Posterior cingulate gyrus (tissue), 11 donors: ENCODE measurements at regions not wholly inside any gene's neighbourhood (a gene's known extent, or its start where the extent isn't known, plus 50 kb on each side); places are given as distances from the start of the nearest gene placed in this dataset.
A peak's percentile ranks its signal among the peaks of the same experiment; 100 is the strongest.
"Not testable (repeated sequence)": the region's sequence is repeated elsewhere in the genome, so short reads cannot be mapped to it uniquely, and the experiment has no call there.

Experiments used
- DNase-seq, 10 donors: peaks; one replicate each; pipeline versions ENCODE4 v3.0.0 to v3.0.0-alpha.2; 2020 to 2021; ENCODE audit warnings: mixed read lengths in 3 of 10
- intact Hi-C: fragments of 100-400 bp; cut with DNase I; formaldehyde crosslinking; loops from one replicate; pipeline ENCODE4 v1.15.1; 2023

- intact Hi-C loops, result no loop called here
- DNase-seq, result no peak
Measured at GRCh38 chr18:49731860-49732311, 81.4 kb downstream of the ACAA2 start.

DNA sequence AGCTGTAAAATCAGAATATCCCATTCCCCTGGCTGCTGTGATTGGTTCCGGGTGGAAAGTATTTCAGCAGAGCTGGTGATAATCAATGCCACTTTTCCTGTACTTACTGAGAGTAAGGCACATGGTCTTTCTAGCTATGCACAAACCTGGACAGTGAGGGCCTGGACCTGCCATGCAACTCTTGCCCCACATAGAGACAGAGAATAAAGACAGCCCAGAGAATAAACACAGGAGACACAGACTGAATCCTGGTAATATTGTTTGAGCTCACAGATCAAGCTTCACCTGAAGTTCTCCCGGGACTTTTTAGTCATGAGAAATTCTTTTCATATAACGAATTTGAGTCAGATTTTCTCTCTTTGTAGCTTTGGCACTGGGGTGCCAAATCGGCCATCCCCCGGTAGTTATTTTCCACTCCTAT, 81.9 kb downstream of the ACAA2 start:
- intact Hi-C loops, result no loop called here
- no peak for DNase-seq

GRCh38 chr18:49730951-49731391, 82.4 kb downstream of the ACAA2 start:
- intact Hi-C loops, result no loop called here

GRCh38 chr18:49728542-49728941, 84.8 kb downstream of the ACAA2 start:
- intact Hi-C loops, result loop anchor here (10.0 kb wide), 1 partner anchor 164 kb away; the partner anchor contains the start of gene LIPG
- DNase-seq, result peak in 6 of 10 donors; percentile 14 to 85 (median 36)

More at GRCh38 chr18:49730951-49731391, 82.4 kb downstream of the ACAA2 start:
- no peak for DNase-seq

GRCh38 chr18:49727816-49728215, 85.5 kb downstream of the ACAA2 start:
- DNase-seq, result no peak
- intact Hi-C loops, result loop anchor here (10.0 kb wide), 1 partner anchor 163 kb away; the partner anchor contains the start of gene LIPG

DNA sequence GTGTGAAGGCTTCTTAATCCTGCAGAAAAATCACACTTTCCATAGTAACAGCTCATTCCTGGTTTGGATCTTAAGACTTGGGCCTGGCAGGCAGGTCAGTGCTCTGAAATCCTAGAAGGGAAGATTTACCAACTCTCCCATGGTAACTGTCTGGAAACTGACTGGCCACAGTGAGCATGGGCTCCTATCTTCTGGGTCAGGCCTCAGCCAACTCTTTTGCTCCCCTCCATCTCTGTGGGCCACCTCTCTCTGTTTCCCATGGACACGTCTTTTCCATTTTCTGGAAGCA, 86.7 kb downstream of the ACAA2 start:
- intact Hi-C loops, result loop anchor here (10.0 kb wide), 1 partner anchor 162 kb away; the partner anchor contains the start of gene LIPG
- DNase-seq, result no peak

GRCh38 chr18:49725809-49726674, 87.3 kb downstream of the ACAA2 start:
- DNase-seq, result no peak
- intact Hi-C loops, result loop anchor here (10.0 kb wide), 1 partner anchor 161 kb away; the partner anchor contains the start of gene LIPG

- no peak for DNase-seq
- intact Hi-C loops, result loop anchor here (10.0 kb wide), 1 partner anchor 159 kb away; the partner anchor contains the start of gene LIPG
Measured at GRCh38 chr18:49723648-49724180, 89.6 kb downstream of the ACAA2 start.

- no peak for DNase-seq
- intact Hi-C loops, result loop anchor here (10.0 kb wide), 1 partner anchor 158 kb away; the partner anchor contains the start of gene LIPG
Measured at GRCh38 chr18:49722477-49722876, 90.9 kb downstream of the ACAA2 start.

DNA sequence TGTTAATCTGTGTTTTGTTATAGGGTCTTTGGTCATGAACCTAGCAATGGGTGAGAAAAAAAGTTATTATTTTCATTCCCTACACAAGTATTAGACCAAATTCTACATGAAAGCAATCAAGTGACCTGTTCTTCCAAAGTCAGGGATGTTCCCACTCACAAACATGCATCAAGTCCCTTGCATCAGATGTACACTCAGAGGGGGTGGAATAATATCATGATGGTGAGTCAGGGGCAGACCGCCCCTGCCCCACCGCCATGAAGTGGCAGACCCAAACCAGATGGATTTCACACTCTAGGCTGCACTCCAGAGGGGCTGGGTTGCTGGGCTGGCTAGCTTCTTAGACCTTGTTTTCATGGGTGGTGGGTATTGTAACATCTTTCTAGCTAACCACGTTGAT, 91.4 kb downstream of the ACAA2 start:
- intact Hi-C loops, result loop anchor here (10.0 kb wide), 1 partner anchor 157 kb away; the partner anchor contains the start of gene LIPG
- no peak for DNase-seq

DNA sequence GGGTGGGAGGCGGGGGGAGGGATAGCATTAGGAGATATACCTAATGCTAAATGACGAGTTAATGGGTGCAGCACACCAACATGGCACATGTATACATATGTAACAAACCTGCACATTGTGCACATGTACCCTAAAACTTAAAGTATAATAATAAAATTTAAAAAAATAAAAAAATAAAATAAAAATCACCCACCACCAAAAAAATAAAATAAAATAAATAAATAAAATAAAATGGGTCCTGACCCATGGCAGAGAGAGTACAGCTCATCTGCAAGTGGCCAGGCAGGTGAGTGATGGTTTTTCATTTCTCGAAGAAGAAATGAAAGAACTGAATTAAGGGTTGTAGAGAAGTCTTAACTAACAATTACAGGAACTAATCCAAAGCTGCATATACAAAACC, 92.4 kb downstream of the ACAA2 start:
- intact Hi-C loops, result loop anchor here (10.0 kb wide), 1 partner anchor 156 kb away; the partner anchor contains the start of gene LIPG
- DNase-seq, result not testable (repeated sequence)

DNA sequence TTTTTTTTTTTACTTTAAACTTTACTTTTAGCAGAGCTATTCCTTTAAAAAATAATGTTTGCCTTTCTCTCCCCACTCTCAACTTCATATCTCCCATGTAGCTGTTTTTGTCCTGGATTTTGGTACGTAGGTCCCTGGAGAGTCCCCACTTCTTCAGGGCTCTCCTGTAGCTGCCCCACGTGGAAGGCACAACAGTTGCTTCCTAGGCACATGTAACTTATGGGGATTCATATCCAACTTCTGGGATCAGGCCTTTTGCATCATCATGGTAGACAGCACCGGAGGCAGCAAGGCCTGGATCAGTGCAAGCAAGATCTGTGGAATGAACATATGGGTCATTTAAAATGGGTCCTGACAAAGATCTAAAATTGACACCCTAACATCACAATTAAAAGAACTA, 95.7 kb downstream of the ACAA2 start:
- intact Hi-C loops, result no loop called here
- no peak for DNase-seq

DNA sequence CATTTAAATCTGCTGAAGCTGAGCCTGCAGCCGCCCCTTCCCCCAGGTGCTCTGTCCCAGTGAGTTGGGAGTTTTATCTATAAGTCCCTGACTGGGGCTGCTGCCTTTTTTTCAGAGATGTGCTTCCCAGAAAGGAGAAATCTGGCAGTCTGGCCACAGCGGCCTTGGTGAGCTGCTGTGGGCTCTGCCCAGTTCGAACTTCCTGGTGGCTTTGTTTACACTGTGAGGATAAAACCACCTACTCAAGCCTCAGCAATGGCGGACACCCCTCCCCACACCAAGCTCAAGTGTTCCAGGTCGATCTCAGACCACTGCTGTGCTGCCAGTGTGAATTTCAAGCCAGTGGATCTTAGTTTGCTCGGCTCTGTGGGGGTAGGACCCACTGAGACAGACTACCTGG, 97.3 kb downstream of the ACAA2 start:
- peak in 1 of 10 donors; percentile 55 for DNase-seq
- intact Hi-C loops, result no loop called here

GRCh38 chr18:49709347-49709690, 104.0 kb downstream of the ACAA2 start:
- intact Hi-C loops, result no loop called here

GRCh38 chr18:49708662-49709346, 104.5 kb downstream of the ACAA2 start:
- DNase-seq, result no peak
- intact Hi-C loops, result no loop called here

More at GRCh38 chr18:49709347-49709690, 104.0 kb downstream of the ACAA2 start:
- no peak for DNase-seq

DNA sequence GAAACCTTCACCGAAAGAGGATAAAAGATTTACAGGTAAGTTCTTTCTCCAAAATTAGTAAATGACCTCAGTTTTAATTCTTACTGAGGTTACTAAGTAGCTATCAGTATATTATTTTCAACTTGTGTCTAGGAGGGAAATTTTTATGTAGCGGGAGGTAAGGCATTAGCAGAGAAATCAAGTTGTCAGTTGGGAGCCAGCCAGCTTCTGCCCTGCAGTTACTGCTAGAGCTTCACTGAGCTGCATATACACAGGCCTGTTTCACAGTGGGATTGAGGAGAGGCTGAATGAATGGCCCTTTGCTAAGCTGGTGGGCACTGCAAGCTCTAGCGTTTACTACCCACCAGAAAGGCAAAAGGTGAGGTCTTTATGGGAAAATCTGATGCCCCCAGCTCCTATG, 105.7 kb downstream of the ACAA2 start:
- intact Hi-C loops, result no loop called here
- DNase-seq, result no peak

- intact Hi-C loops, result no loop called here
- DNase-seq, result peak in 1 of 10 donors; percentile 51
Measured at GRCh38 chr18:49704334-49704733, 109.0 kb downstream of the ACAA2 start.

DNA sequence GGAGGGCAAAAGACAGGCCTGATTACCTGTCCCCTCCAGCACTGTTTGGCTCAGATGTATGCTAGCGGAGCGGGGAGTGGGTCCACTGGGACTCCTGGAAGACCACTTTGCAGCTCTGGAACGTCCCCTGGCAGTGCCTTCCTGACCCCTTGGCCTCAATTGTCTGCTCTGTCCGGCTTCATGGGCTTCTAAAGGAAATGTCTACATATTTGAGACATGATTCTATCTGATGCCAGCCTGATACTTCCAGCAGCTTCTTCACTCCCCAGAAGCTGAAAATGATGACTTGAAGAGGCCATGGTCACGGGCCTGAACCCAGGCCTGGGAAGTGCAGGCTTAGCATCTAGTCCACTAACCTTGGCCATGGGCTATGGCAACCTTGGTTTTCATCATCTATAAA, 112.1 kb downstream of the ACAA2 start:
- intact Hi-C loops, result no loop called here
- no peak for DNase-seq

DNA sequence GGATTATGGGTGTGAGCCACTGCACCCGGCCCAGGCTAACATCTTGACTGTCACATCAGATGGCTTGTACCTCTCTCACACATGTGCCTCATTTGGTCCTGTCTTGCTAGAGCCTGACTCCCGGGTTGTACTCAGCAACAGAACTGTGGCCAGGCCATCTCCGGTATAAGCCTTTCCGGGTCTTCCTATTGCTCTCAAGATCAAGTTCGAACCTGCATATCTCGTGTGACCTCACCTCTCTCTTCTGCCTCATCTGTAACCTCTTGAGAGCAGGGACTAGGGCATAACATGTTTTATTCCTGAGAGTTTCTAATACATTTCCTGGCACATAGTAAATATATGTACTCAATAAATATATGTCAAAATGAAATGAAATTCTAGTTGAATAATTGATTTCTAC, 114.0 kb downstream of the ACAA2 start:
- peak in 1 of 10 donors; percentile 36 for DNase-seq
- intact Hi-C loops, result no loop called here

GRCh38 chr18:49698525-49699025, 114.8 kb downstream of the ACAA2 start:
- no peak for DNase-seq
- intact Hi-C loops, result no loop called here
